GM19397 (cell line): ENCODE measurements at regions not wholly inside any gene's neighbourhood (a gene's known extent, or its start where the extent isn't known, plus 50 kb on each side); places are given as distances from the start of the nearest gene placed in this dataset.
A peak's percentile ranks its signal among the peaks of the same experiment; 100 is the strongest.
"Not testable (repeated sequence)": the region's sequence is repeated elsewhere in the genome, so short reads cannot be mapped to it uniquely, and the experiment has no call there.

ENCODE experiments used
- ATAC-seq: cut with Tn5 transposase; IDR thresholded peaks from one replicate; pipeline ENCODE4 v1.9.1; 2021; ENCODE audit warnings: mild to moderate bottlenecking, moderate library complexity; ENCODE audit not compliant: unreplicated experiment

DNA sequence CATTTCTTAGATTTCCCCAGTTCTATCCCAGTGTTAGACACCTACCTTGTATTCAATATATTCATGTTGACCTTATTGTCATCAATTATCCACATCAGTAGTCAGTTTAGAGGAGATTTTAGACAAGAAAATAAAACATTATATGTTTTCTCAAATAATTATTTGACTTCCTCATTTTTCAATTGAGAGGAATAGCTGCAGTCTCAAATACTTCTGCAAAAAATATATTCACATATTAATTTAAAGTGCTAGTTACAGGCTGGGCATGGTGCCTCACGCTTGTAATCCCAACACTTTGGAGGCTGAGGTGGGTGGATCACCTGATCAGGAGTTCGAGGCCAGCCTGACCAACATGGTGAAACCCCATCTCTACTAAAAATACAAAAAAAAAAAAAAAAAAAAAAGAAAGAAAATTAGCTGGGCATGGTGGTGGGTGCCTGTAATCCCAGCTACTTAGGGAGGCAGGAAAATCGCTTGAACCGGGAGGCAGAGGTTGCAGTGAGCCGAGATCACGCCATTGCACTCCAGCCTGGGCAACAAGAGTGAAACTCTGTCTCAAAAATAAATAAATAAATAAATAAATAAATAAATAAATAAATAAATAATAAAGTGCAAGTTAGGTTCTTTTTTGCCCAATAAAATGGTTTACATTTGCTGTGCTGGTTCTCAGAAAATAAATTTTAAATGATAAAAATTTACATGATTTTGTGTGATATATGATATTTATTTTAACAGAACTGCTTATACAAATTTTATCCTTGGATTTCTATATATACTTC is 565.3 kb upstream of the GOLIM4 start:
- ATAC-seq = not testable (repeated sequence)

GRCh38 chr3:168659015-168659414 is 563.3 kb upstream of the GOLIM4 start:
- ATAC-seq = no peak

- no peak for ATAC-seq
These were observed 559.9 kb upstream of the GOLIM4 start for GRCh38 chr3:168655611-168656010.

DNA sequence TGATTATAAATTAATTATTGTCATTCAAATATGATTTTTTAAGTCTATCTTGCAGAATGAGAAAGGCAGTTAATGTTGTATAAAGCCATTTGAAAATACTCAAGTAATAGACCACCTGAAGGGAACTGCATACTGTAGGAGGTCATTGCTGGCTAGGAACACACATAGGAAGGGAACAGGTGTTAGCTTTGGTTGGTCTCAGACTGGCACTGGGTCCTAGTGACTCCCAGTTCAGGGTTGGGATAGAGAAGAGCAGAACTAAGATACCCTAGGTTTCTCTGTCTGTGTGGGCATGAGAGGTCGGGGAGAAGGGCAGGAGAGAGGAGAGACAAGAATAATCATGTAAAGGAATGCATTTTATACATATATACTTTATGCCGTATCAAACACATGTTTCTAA is 559.0 kb upstream of the GOLIM4 start:
- ATAC-seq = no peak

DNA sequence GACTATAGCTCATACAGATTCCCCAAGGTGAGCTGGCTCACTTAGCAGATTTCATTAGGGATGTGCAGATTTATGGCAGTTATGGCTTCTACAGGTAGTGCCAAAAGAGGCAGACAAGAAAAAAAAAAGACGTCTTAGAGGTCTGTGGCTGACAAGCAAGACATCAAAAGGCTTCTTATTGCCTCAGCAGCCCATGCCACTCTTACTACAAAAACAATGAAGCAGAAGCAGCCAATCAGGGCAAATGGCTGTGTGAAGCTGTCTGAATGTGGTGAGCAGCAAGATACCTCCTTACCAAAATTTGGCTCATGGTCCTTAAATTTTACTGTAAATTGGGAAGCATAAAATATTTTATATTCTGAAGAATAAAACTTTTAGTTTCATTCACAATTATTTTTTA is 557.5 kb upstream of the GOLIM4 start:
- ATAC-seq = no peak

- no peak for ATAC-seq
These were observed 552.6 kb upstream of the GOLIM4 start for GRCh38 chr3:168648321-168648720.

DNA sequence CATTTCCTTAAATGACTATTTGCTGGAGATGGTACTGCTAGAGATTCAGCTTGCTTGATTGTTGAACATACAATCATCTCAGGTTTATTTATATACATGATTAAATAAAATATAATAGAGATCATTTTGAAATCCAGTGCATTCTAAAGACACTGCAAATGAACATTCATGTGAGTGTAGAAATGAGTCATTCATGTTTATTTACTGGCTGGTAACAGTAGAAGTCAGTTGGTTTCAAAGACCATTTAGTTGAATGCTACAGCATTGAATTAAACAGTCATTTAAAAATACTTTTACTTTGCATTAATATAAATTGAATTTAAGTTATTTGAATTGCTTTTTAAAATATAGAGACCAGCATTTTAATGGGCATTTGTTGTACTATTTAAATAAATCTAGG is 551.9 kb upstream of the GOLIM4 start:
- no peak for ATAC-seq

DNA sequence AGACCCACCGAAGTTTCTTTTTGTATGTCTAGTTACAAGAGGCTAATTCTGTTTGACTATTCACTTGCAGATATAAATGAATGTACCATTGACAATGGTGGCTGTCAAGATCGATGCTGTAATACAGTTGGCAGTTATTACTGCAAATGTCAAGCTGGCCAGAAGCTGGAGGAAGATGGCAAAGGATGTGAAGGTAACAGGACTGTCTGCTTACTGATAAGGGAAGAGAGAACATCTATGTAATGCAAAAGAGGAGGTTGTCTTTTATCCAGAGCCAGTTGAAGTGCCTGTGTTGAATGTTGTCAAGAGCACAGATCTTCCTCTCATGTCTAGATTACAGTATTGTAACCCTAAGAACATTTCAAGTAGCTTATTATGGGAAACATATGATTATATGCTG is 549.5 kb upstream of the GOLIM4 start:
- no peak for ATAC-seq

DNA sequence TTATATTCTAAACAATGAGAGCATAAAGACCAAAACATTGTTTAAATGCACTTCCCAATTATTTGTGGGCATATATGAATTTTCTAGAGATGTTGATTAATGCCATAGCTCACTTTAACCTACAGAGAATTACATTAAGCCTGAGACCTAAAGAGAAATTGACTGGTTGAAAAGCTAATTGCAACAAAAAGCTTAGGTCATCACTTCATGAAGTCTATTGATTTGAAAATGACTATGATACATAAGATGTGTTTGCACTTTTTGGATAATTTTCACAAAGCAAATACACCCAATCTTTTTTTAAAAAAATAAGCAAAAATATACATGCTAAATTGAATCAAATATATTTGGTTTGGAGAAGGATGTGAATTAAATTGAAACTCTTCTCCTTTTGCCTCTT is 532.8 kb upstream of the GOLIM4 start:
- no peak for ATAC-seq

- no peak for ATAC-seq
These were observed 529.8 kb upstream of the GOLIM4 start for GRCh38 chr3:168625477-168625876.

- no peak for ATAC-seq
These were observed 529.2 kb upstream of the GOLIM4 start for GRCh38 chr3:168624892-168625448.

DNA sequence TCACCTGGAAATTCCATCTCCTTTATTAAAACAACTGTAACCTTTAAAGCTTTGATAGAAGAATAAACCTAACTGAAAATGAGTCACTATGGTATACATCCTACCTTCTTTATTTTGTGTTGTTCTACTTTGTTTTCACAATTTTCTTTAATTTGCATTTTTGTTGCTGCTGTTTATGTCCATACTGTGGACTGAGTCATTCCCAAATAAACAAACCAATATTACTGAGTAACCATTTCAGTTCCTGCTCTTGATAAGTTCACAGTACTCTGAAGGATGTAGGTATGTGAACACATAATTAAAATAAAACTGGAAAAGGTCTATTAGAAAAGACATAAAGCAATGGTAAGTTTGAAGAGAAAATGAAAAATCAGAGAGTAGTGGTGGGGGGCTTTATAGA is 528.5 kb upstream of the GOLIM4 start:
- no peak for ATAC-seq

- ATAC-seq = no peak
These were observed 527.1 kb upstream of the GOLIM4 start for GRCh38 chr3:168622795-168623194.

GRCh38 chr3:168620854-168621253 is 525.1 kb upstream of the GOLIM4 start:
- ATAC-seq = peak; percentile 51

GRCh38 chr3:168618827-168619470 is 523.2 kb upstream of the GOLIM4 start:
- ATAC-seq = no peak

GRCh38 chr3:168617658-168618057 is 521.9 kb upstream of the GOLIM4 start:
- ATAC-seq = no peak

- ATAC-seq = no peak
These were observed 521.2 kb upstream of the GOLIM4 start for GRCh38 chr3:168616915-168617314.

- ATAC-seq = no peak
These were observed 519.8 kb upstream of the GOLIM4 start for GRCh38 chr3:168615493-168616020.

- ATAC-seq = no peak
These were observed 517.4 kb upstream of the GOLIM4 start for GRCh38 chr3:168613151-168613550.

GRCh38 chr3:168612671-168613070 is 516.9 kb upstream of the GOLIM4 start:
- no peak for ATAC-seq

- no peak for ATAC-seq
These were observed 516.1 kb upstream of the GOLIM4 start for GRCh38 chr3:168611826-168612225.

DNA sequence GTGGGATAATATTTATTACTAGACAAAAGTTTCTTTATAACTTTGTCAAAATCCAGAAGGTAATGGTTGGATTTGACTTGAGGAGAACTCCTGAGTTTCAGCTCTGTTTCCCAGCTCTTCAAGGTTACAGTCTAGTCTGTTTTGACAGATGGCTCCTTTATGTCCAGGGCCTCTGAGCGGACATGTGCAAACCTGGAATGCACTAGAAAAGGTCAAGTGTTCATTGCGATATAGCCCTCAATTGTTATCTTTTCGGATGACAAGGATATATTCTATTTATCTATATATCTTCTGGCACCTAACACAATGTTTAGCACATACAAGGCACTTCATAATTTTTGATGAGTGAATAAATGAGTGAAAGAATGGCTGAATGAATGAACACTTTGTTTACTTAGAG is 513.2 kb upstream of the GOLIM4 start:
- no peak for ATAC-seq
